Stimulated activated CD8-positive, alpha-beta memory T cell treated with anti-CD3 and anti-CD28 coated beads, Interleukin-15, amount 100 ng/mL, for 1 hour (primary cell): ENCODE measurements at regions not wholly inside any gene's neighbourhood (a gene's known extent, or its start where the extent isn't known, plus 50 kb on each side); places are given as distances from the start of the nearest gene placed in this dataset.

Experiments used
- DNase-seq: peaks from one replicate; pipeline ENCODE4 v3.0.0-alpha.2; 2020; ENCODE audit warnings: low read depth

DNA sequence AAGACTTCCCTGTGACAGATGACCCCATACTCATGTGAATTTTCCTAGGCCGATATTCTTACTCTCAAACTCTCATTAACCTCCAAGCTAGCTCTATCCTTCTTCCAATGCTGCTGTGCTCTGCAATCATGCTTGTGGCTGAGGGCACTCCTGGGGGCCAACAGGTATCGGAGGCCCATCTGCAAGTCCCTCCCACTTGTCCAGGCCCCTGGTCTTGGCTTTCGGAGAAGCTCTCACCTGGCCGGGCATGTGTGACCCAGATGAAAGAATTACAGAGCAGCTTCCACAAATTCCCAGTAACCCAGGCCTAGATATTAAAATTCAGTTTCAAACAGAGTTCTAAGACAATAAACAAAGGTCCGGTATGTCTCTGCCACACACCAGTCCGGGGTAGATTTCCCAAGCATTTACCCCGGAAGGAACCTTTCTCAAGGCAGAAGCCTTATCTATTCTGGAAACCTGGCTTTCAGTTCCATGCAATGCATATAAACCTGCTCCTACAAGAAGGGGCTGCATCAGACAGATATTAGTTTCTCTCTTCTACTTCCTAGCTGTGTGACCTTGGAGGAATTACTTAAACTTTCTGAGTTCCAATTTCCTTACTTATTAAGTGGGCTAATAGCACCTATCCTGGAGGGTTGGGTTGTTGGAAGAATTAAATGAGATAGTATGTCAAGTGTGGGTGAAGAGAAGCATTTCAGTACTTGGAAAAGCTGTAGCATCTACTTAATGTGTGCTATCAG, 270.8 kb downstream of the PTTG2 start:
- no peak for DNase-seq

GRCh38 chr4:38231626-38232025, 271.4 kb downstream of the PTTG2 start:
- no peak for DNase-seq

- no peak for DNase-seq
These were observed 272.5 kb downstream of the PTTG2 start for GRCh38 chr4:38232741-38233140.

GRCh38 chr4:38233727-38234480, 273.7 kb downstream of the PTTG2 start:
- DNase-seq, result no peak

GRCh38 chr4:38235354-38235753, 275.2 kb downstream of the PTTG2 start:
- no peak for DNase-seq

GRCh38 chr4:38236003-38236402, 275.8 kb downstream of the PTTG2 start:
- no peak for DNase-seq

GRCh38 chr4:38236503-38236902, 276.3 kb downstream of the PTTG2 start:
- DNase-seq, result no peak

- no peak for DNase-seq
These were observed 276.9 kb downstream of the PTTG2 start for GRCh38 chr4:38237139-38237538.

- no peak for DNase-seq
These were observed 281.3 kb downstream of the PTTG2 start for GRCh38 chr4:38241541-38241940.

DNA sequence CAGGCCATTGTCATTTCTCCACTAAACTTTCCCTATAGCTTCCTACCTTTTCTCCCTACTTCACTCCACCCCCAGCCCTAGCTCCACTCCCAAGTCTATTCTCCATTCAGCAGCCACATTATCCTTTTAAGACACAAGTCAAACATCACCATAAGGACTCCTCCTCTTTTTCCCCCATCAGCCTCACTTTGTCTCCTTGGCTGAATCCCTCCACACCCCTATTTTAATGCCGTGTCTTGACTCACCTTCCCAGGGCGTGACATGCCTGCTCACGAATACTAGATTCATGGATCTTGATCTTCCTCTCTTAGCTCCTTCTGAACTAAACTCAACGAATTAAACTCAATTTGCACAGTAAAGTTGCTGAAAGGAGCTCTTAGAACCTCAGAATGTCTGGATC, 281.9 kb downstream of the PTTG2 start:
- DNase-seq, result no peak

GRCh38 chr4:38242822-38243387, 282.7 kb downstream of the PTTG2 start:
- DNase-seq, result no peak

DNA sequence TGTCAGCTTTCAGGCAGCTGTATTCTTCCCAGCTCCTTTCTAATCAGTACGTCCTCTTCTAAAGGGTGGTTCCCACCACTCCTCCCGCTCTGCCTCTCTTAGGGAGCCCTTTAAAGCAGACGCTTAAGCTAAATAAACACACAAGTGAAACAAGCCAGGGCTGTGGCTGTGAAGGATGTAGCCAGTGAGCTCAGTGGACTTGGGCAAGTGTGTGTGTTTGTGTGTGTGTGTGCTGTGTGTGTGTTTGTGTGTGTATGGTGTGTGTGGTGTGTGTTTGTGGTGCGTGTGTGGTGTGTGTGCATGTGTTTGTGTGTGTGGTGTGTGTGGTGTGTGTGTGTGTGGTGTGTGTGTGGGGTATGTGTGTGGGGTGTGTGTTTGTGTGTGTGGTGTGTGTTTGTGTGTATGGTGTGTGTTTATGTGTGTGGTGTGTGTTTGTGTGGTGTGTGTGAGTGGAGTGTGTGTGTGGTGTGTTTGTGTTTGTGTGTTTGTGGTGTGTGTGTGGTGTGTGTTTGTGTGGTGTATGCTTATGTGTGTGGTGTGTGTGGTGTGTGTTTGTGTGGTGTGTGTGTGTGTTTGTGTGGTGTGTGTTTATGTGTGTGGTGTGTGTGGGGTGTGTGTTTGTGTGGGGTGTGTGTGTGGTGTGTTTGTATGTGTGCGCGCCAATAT, 283.3 kb downstream of the PTTG2 start:
- no peak for DNase-seq

GRCh38 chr4:38254825-38255224, 294.6 kb downstream of the PTTG2 start:
- no peak for DNase-seq

DNA sequence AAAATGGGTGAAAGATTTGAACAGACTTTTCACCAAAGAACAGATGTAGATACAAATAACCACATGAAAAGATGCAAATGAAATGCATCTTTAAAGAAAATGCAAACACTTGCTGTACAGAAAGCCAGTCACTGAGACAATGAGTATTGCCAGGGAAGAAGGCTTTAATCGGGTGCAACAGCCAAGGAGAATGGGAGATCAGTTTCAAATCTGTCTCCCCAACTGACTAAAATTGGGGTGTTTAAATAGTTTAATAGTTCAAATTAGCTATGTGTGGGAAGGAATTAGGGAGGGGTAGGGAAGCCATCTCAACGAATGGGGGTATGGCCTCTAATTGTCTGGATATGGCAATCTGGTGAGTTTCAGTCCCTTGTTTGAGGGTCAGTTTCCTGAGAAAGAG, 295.4 kb downstream of the PTTG2 start:
- no peak for DNase-seq

GRCh38 chr4:38266616-38267015, 306.4 kb downstream of the PTTG2 start:
- no peak for DNase-seq

DNA sequence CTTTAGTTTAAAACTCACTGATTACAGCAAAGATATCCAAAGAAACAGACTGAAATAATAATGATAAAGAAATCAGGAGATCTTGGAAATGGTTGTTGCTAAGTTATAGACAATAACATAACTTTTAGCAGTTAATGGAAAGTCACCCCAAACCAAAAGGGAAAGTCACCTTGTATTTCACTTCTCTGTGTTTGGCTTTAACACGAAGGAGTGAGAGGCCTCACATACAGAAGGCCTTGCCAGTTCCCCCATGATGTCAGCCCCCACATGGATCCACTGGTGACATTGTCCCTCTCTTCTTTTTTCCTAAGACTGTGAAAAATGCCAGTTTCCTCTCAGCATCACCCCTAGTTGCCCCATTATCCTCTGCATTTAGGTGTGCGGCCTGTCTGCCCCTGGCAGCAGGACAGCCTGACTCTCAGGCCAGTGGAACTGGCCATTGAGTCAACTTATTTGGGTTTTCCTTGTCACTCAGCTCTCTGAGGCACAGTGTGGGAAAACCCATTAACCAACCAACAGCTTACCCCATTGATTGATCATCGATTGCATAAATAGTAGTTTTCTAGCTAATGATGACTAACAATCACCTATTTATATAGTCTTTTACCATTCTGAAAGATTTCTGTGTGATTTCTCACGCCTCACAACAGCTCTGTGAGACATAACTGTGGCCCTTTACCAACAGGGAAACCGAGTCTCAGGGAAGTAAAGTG, 308.1 kb downstream of the PTTG2 start:
- DNase-seq, result no peak

DNA sequence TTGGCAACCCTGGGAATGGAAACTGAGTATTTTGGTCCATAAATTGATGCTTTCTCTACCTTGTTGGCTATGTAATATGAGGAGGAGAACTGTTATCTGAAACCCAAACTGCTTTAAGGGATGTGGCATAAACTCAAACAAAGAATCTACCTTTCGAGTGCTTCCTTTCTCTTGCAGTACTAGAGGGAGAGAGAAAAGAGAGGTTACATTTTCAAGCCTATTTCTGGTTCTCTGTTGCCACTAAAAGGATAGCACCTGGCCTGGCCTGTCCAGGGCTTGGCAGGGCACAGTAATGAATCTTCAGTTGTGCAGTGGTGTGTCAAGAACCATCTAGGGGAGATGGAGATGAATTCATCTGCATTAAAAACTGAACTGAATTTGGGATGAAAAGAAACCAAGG, 308.6 kb downstream of the PTTG2 start:
- DNase-seq, result no peak

GRCh38 chr4:38273407-38273806, 313.2 kb downstream of the PTTG2 start:
- no peak for DNase-seq

GRCh38 chr4:38275331-38276100, 315.3 kb downstream of the PTTG2 start:
- no peak for DNase-seq

DNA sequence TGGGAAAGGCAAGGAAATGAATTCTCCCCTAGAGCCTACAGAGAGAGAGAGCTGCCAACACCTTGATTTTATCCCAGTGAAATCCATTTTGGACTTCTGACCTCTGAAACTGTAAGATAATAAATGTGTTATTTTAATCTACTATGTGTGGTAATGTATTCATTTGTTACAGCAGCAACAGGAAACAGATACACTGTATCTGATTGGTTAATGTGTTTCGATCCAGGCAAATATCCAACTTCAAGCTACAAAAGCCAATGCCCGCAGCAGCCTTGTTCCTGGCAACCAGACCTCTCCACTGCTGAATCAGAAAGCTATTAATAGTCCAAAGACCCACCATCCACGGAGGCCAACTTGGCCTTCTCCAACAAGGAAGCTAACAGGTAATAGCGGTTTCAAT, 318.1 kb downstream of the PTTG2 start:
- no peak for DNase-seq

- DNase-seq, result no peak
These were observed 318.9 kb downstream of the PTTG2 start for GRCh38 chr4:38279077-38279476.
